ENCODE measurements at regions not wholly inside any gene's neighbourhood (a gene's known extent, or its start where the extent isn't known, plus 50 kb on each side); places are given as distances from the start of the nearest gene placed in this dataset.

DNA sequence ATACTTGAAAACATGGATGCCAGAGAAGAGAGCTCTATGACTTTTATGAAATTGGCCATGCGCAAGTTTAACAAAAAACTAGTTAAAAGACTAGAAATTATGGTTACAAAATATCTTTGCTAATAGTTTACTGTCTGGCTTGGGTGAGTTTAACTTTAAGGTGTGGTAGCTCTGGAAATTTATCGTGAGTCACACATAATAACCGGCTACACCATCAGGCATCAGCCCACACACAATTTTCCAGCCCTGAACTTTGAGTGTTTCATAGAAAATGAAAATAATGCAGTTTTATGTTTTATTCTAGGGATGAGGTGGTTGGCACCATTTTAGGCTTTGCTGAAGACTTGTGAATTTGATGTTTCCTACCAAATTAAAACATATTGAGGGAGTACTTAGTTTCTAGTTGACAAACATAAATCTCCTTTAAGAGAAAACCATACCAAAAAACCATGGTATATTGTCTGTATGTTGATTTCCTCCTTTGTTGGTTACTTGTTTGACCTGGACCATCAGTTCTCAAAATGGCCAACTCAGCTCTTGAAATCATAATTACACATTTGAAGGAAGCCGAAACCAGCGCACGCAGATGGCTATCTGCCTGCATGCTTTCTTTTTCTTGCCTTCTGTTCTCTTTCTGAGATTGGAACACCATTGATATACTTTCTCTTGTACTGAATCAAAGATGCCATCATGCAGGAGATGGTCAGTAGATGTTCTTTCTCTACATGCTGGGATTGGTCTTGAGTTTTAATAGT lies 125.1 kb downstream of the AKAP11 start:
- H3K4me3 ChIP-seq (ENCODE audit: low read depth in 2 of 2, low read length in 2 of 2) = no peak overlapping the region
- DNase-seq (ENCODE audit: low read depth, low spot score) (no peak), ATAC-seq (no peak)
- H3K27ac ChIP-seq (ENCODE audit: low read length) = no peak overlapping the region
- ChIA-PET POLR2A (interaction anchor here (0.5 kb wide), 1 partner anchor 80 kb away, joined by 3 read pairs; no protein-coding TSS in a partner anchor), CTCF (no interaction called here)
- no peaks in the 10 kb centered on the region for H3K9me3 ChIP-seq (ENCODE audit: control insufficient read depth, insufficient read depth, low read depth, low read length)
- TF ChIP-seq TCF7L2 (IDR thresholded peaks at IDR 0.05; ENCODE audit: low read depth, low read length) (no peak), POLR2AphosphoS5 (IDR thresholded peaks at IDR 0.05; ENCODE audit: low read depth, low read length) (no peak), SIN3A (IDR thresholded peaks at IDR 0.05; ENCODE audit: borderline replicate concordance, insufficient read depth, low read depth, low read length) (no peak)
- TF ChIP-seq, protein P1, sequence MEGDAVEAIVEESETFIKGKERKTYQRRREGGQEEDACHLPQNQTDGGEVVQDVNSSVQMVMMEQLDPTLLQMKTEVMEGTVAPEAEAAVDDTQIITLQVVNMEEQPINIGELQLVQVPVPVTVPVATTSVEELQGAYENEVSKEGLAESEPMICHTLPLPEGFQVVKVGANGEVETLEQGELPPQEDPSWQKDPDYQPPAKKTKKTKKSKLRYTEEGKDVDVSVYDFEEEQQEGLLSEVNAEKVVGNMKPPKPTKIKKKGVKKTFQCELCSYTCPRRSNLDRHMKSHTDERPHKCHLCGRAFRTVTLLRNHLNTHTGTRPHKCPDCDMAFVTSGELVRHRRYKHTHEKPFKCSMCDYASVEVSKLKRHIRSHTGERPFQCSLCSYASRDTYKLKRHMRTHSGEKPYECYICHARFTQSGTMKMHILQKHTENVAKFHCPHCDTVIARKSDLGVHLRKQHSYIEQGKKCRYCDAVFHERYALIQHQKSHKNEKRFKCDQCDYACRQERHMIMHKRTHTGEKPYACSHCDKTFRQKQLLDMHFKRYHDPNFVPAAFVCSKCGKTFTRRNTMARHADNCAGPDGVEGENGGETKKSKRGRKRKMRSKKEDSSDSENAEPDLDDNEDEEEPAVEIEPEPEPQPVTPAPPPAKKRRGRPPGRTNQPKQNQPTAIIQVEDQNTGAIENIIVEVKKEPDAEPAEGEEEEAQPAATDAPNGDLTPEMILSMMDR (IDR thresholded peaks at IDR 0.05) = no peak
- TF ChIP-seq, protein P2, sequence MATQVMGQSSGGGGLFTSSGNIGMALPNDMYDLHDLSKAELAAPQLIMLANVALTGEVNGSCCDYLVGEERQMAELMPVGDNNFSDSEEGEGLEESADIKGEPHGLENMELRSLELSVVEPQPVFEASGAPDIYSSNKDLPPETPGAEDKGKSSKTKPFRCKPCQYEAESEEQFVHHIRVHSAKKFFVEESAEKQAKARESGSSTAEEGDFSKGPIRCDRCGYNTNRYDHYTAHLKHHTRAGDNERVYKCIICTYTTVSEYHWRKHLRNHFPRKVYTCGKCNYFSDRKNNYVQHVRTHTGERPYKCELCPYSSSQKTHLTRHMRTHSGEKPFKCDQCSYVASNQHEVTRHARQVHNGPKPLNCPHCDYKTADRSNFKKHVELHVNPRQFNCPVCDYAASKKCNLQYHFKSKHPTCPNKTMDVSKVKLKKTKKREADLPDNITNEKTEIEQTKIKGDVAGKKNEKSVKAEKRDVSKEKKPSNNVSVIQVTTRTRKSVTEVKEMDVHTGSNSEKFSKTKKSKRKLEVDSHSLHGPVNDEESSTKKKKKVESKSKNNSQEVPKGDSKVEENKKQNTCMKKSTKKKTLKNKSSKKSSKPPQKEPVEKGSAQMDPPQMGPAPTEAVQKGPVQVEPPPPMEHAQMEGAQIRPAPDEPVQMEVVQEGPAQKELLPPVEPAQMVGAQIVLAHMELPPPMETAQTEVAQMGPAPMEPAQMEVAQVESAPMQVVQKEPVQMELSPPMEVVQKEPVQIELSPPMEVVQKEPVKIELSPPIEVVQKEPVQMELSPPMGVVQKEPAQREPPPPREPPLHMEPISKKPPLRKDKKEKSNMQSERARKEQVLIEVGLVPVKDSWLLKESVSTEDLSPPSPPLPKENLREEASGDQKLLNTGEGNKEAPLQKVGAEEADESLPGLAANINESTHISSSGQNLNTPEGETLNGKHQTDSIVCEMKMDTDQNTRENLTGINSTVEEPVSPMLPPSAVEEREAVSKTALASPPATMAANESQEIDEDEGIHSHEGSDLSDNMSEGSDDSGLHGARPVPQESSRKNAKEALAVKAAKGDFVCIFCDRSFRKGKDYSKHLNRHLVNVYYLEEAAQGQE (IDR thresholded peaks at IDR 0.05; ENCODE audit: insufficient read depth in 1 of 2, low read depth in 2 of 2, low read length in 1 of 2) = no peak
- no peaks in the 10 kb centered on the region for H3K4me1 ChIP-seq (ENCODE audit: control insufficient read depth, insufficient read depth, low read length)
- intact Hi-C loops (cut with micrococcal nuclease; ENCODE audit: unreplicated experiment) = no loop called here
- no TSS peak for BruUV-seq (replicated peaks)
- no peaks in the 10 kb centered on the region for H3K36me3 ChIP-seq (ENCODE audit: control insufficient read depth, insufficient read depth, low read length)
- no peaks in the 10 kb centered on the region for H3K27me3 ChIP-seq (ENCODE audit: control insufficient read depth, insufficient read depth, low read length)
- in situ Hi-C loops (cut with HindIII; ENCODE audit: low pct_unique_long_range_greater_than_20kb, low sequenced_read_pairs) = no loop called here

DNA sequence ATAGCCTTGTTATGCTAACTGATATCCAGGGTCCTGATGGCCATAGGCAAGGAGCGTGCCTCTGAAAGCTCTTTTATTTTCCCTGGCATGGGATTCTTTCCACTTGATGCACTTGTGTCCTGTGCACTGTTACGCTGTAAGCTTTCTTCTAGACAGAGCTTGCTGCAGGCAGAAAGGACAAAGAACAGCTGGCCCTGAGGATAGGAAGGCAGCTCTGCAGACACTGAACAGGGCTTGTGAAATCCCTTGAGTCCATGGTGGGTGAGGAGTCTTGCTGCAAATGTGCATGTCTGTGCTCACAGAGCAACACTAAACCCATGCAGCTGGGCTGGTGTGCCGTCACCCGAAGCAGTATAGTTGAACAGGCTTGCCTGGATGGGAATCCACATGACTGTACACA lies 126.6 kb downstream of the AKAP11 start:
- H3K4me1 ChIP-seq (ENCODE audit: control insufficient read depth, insufficient read depth, low read length) = no peaks in the 10 kb centered on the region
- ChIA-PET CTCF (no interaction called here), POLR2A (no interaction called here)
- no peaks in the 10 kb centered on the region for H3K27me3 ChIP-seq (ENCODE audit: control insufficient read depth, insufficient read depth, low read length)
- no peak for DNase-seq (ENCODE audit: low read depth, low spot score)
- no peaks in the 10 kb centered on the region for H3K9me3 ChIP-seq (ENCODE audit: control insufficient read depth, insufficient read depth, low read depth, low read length)
- intact Hi-C loops (cut with micrococcal nuclease; ENCODE audit: unreplicated experiment) = no loop called here
- H3K36me3 ChIP-seq (ENCODE audit: control insufficient read depth, insufficient read depth, low read length) = no peaks in the 10 kb centered on the region
- TF ChIP-seq SIN3A (IDR thresholded peaks at IDR 0.05; ENCODE audit: borderline replicate concordance, insufficient read depth, low read depth, low read length) (no peak), POLR2AphosphoS5 (IDR thresholded peaks at IDR 0.05; ENCODE audit: low read depth, low read length) (no peak), TCF7L2 (IDR thresholded peaks at IDR 0.05; ENCODE audit: low read depth, low read length) (no peak)
- TF ChIP-seq, protein P2 (IDR thresholded peaks at IDR 0.05; ENCODE audit: insufficient read depth in 1 of 2, low read depth in 2 of 2, low read length in 1 of 2) = no peak
- TF ChIP-seq, protein P1 (IDR thresholded peaks at IDR 0.05) = no peak
- ATAC-seq = no peak
- no peak overlapping the region for H3K27ac ChIP-seq (ENCODE audit: low read length)
- no peak overlapping the region for H3K4me3 ChIP-seq (ENCODE audit: low read depth in 2 of 2, low read length in 2 of 2)
- no TSS peak for BruUV-seq (replicated peaks)
- in situ Hi-C loops (cut with HindIII; ENCODE audit: low pct_unique_long_range_greater_than_20kb, low sequenced_read_pairs) = no loop called here
